B cell (primary cell): ENCODE measurements at regions not wholly inside any gene's neighbourhood (a gene's known extent, or its start where the extent isn't known, plus 50 kb on each side); places are given as distances from the start of the nearest gene placed in this dataset.
"Not testable (repeated sequence)": the region's sequence is repeated elsewhere in the genome, so short reads cannot be mapped to it uniquely, and the experiment has no call there.

Experiments used
- CTCF ChIP-seq: fragments of 200-600 bp; IDR thresholded peaks from one replicate; pipeline ENCODE4 v1.8.0; 2022; ENCODE audit warnings: antibody characterized with exemption, mild to moderate bottlenecking
- EZH2 ChIP-seq: IDR thresholded peaks from 2 replicates; pipeline ENCODE4 v1.6.1; 2012; ENCODE audit warnings: borderline replicate concordance, low read depth, mild to moderate bottlenecking, moderate library complexity, low read length; ENCODE audit not compliant: insufficient read depth, poor library complexity, severe bottlenecking

GRCh38 chrY:18601287-18601686 lies 54.8 kb downstream of the HSFY1 start:
- TF ChIP-seq CTCF, EZH2: not testable (repeated sequence)
